Embryonic facial prominence (tissue), 1 donor: ENCODE measurements at regions not wholly inside any gene's neighbourhood (a gene's known extent, or its start where the extent isn't known, plus 50 kb on each side); places are given as distances from the start of the nearest gene placed in this dataset.
"Not testable (repeated sequence)": the region's sequence is repeated elsewhere in the genome, so short reads cannot be mapped to it uniquely, and the experiment has no call there.

Experiments
- DNase-seq: peaks from one replicate; pipeline ENCODE4 v3.0.0-alpha.2; 2016; ENCODE audit errors: extremely low spot score

DNA sequence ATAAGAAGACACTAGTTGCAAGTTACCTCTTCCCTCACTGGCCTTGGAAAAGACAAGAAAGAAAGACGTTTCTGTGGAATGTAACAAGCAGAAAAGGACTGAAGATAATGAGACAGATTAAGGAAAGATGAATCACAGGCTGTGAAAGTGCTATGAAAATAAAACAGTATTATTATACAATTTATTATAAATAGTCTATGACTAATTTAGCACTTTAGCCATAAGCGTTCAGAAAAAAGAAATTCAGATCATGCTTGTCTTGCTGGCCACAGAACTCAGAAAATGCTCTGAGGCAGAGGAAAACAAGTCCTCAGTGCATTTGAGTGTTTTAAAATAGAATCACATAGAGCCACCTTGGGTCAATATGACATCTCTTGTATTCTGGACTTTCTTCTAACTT, 174.8 kb upstream of the NBPF9 start:
- DNase-seq = not testable (repeated sequence)

GRCh38 chr1:149279015-149279414, 175.7 kb upstream of the NBPF9 start:
- DNase-seq = not testable (repeated sequence)

GRCh38 chr1:149279512-149279911, 176.2 kb upstream of the NBPF9 start:
- DNase-seq = not testable (repeated sequence)

- DNase-seq = not testable (repeated sequence)
These were observed 181.4 kb upstream of the NBPF9 start for GRCh38 chr1:149284773-149285172.

DNA sequence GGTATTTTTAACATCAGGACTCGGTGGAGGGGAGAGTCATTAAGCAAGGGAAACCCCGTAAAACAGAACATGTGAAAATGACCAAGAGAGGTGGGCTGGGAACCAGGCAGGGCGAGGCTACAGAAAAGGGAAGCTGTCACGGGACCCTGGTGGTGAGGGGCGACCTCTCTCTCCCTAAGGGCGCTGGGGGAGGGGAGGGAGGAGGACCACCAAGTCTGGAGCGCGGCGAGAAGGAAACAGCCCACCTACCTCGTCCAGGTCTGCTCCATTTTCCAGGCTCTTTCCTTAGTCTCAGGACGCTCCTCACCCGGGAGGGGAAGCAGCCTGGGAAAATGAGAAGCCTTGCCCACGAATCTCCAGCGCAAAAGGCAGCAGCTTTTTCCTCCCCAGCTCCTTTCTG, 181.9 kb upstream of the NBPF9 start:
- DNase-seq = not testable (repeated sequence)

GRCh38 chr1:149285638-149286037, 182.3 kb upstream of the NBPF9 start:
- not testable (repeated sequence) for DNase-seq

DNA sequence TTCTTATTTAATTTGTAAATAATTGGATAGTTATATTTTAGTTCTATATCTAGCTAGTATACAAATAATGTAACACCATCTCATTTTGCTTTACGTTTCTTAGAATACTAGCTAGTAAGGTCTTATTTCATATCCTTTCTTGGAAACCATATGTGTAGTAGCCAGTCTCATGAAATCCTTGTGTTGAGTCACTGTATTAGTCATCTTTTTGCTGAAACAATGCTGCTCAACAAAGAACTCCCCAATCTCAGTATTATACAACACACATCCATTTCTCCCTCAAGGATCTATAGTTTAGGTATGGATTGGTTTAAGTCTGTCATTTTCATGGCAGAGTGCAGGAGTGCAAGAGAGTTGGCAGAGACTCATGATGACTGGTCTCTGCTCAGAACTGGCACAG, 185.2 kb upstream of the NBPF9 start:
- DNase-seq = not testable (repeated sequence)

- not testable (repeated sequence) for DNase-seq
These were observed 174.2 kb upstream of the NBPF19 start for GRCh38 chr1:149300478-149301218.

DNA sequence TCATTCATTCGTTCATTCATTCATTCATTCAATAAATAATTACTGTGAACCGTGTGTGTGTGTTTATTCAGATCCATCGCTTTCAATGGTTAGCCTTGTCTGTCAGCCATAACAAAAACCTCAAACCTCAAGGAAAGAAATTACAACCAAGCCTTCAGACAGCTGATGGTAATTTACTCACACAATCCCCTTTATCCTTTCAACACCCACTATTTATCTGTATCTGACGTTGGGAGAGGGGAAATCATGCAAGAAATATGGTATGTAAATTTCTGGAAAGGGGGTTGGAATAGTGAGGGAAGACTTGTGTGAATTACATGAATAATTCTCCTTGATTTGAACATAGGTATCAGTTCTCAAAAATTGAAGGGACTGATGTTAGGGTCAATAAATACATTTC, 173.6 kb upstream of the NBPF19 start:
- not testable (repeated sequence) for DNase-seq

GRCh38 chr1:149304796-149305195, 170.0 kb upstream of the NBPF19 start:
- DNase-seq = not testable (repeated sequence)

GRCh38 chr1:149307640-149308039, 167.2 kb upstream of the NBPF19 start:
- not testable (repeated sequence) for DNase-seq

DNA sequence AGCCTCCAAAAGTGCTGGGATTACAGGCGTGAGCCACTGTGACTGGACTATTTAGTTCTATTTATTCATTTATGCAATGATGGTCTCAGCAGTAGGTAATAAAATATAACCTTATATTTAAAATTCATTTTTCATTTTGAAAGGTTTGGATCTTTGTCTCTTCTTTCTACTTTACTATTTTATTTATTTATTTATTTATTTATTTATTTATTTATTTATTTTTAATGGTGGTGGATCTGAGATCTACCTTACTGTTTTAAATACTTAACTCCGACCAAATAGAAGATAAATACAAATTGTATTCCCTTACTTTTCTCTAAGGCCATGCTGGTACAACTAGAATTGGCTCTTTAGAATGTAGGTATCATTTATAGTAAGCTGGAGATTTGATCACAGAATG, 159.9 kb upstream of the NBPF19 start:
- not testable (repeated sequence) for DNase-seq

- DNase-seq = not testable (repeated sequence)
These were observed 153.7 kb upstream of the NBPF19 start for GRCh38 chr1:149320971-149321731.

GRCh38 chr1:149321732-149322016, 153.2 kb upstream of the NBPF19 start:
- not testable (repeated sequence) for DNase-seq

GRCh38 chr1:149330081-149330335, 144.8 kb upstream of the NBPF19 start:
- DNase-seq = not testable (repeated sequence)

- not testable (repeated sequence) for DNase-seq
These were observed 138.8 kb upstream of the NBPF19 start for GRCh38 chr1:149336082-149336481.

GRCh38 chr1:149338221-149338691, 136.6 kb upstream of the NBPF19 start:
- DNase-seq = not testable (repeated sequence)

DNA sequence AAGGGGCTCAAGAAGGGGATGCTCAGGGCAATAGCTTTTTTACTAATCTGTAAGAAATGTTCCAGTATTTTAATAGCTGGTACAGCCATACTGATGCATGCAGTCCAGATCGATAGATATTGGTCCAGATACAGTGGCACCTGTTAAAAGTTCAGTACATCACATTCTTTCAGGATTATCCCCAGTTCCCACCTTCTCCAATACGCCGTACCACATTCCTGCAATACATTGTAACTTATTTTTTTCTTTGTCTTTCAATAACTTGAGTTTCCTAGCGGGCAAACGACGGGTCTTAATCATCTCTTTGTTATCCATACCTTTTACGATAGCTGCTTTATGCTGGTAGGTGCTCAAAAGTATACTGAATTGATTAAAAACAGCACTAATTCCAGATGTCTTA, 136.1 kb upstream of the NBPF19 start:
- DNase-seq = not testable (repeated sequence)

GRCh38 chr1:149349448-149349847, 125.4 kb upstream of the NBPF19 start:
- DNase-seq = not testable (repeated sequence)

- DNase-seq = not testable (repeated sequence)
These were observed 122.6 kb upstream of the NBPF19 start for GRCh38 chr1:149352205-149352604.

DNA sequence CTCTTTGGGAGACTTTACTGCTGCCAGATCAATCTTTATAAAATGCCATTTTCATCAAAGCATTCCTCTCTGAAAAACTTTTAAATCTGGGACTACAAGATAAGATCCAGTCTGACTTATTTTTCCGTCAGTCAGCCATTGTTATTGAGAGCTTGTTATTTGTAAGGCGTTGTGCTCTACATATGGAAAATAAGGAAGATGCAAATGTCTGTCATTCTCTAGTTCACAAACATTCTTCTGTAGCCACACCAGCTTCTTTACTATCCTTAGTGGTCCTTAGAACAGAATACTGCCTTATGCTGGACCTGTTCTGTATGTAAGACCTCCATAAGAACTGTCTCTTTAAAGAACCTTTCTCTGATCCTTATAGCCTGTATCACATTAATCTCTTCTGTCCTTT, 120.3 kb upstream of the NBPF19 start:
- not testable (repeated sequence) for DNase-seq

- DNase-seq = not testable (repeated sequence)
These were observed 119.1 kb upstream of the NBPF19 start for GRCh38 chr1:149355748-149356147.

GRCh38 chr1:149356152-149356551, 118.7 kb upstream of the NBPF19 start:
- DNase-seq = not testable (repeated sequence)
